ENCODE measurements at regions not wholly inside any gene's neighbourhood (a gene's known extent, or its start where the extent isn't known, plus 50 kb on each side); places are given as distances from the start of the nearest gene placed in this dataset.

GRCh38 chr13:67318860-67319259, 88.7 kb upstream of the PCDH9 start:
- H3K4me1 ChIP-seq = no peaks in the 10 kb centered on the region
- intact Hi-C loops (cut with DNase I) = no loop called here
- no peak for TF ChIP-seq POLR2A (IDR thresholded peaks at IDR 0.05)
- no peak for TF ChIP-seq EP300 (IDR thresholded peaks at IDR 0.05)
- no peak for TF ChIP-seq POLR2AphosphoS5 (IDR thresholded peaks at IDR 0.05)
- no peak for TF ChIP-seq CTCF (IDR thresholded peaks at IDR 0.05)

GRCh38 chr13:67318398-67318797, 88.3 kb upstream of the PCDH9 start:
- no peak for DNase-seq
- Histone ChIP-seq H3K36me3 (no peaks in the 10 kb centered on the region), H3K27me3 (no peaks in the 10 kb centered on the region), H3K27ac (no peak overlapping the region), H3K4me3 (no peak overlapping the region), H3K4me1 (no peaks in the 10 kb centered on the region), H3K9me3 (no peaks in the 10 kb centered on the region)
- intact Hi-C loops (cut with DNase I) = no loop called here
- TF ChIP-seq EP300 (IDR thresholded peaks at IDR 0.05) (no peak), CTCF (IDR thresholded peaks at IDR 0.05) (no peak), POLR2A (IDR thresholded peaks at IDR 0.05) (no peak), POLR2AphosphoS5 (IDR thresholded peaks at IDR 0.05) (no peak)

More at GRCh38 chr13:67318860-67319259, 88.7 kb upstream of the PCDH9 start:
- no peaks in the 10 kb centered on the region for H3K27me3 ChIP-seq
- no peak overlapping the region for H3K27ac ChIP-seq
- H3K4me3 ChIP-seq = no peak overlapping the region
- DNase-seq = no peak
- H3K36me3 ChIP-seq = no peaks in the 10 kb centered on the region
- H3K9me3 ChIP-seq = no peaks in the 10 kb centered on the region

- no peak for DNase-seq
- H3K4me3 ChIP-seq = no peak overlapping the region
- intact Hi-C loops (cut with DNase I) = no loop called here
- 83 to 89% methylated on average over 3 of the region's 3 CpGs for WGBS, 2 donors
- no peak overlapping the region for H3K27ac ChIP-seq
- H3K4me1 ChIP-seq = no peaks in the 10 kb centered on the region
- no peaks in the 10 kb centered on the region for H3K36me3 ChIP-seq
- H3K9me3 ChIP-seq = no peaks in the 10 kb centered on the region
- no peaks in the 10 kb centered on the region for H3K27me3 ChIP-seq
- TF ChIP-seq EP300 (IDR thresholded peaks at IDR 0.05) (no peak), CTCF (IDR thresholded peaks at IDR 0.05) (no peak), POLR2A (IDR thresholded peaks at IDR 0.05) (no peak), POLR2AphosphoS5 (IDR thresholded peaks at IDR 0.05) (no peak)
Observed at GRCh38 chr13:67314405-67314804, 84.3 kb upstream of the PCDH9 start.

GRCh38 chr13:67308004-67308772, 78.1 kb upstream of the PCDH9 start:
- WGBS, 2 donors = 75 to 83% methylated on average over 4 of the region's 4 CpGs
- intact Hi-C loops (cut with DNase I) = no loop called here

More at GRCh38 chr13:67308004-67308772, 78.1 kb upstream of the PCDH9 start:
- H3K4me3 ChIP-seq = no peak overlapping the region
- H3K36me3 ChIP-seq = no peaks in the 10 kb centered on the region
- no peak overlapping the region for H3K27ac ChIP-seq
- H3K9me3 ChIP-seq = peaks cover 0 to 2% (median 0%) of the 10 kb centered on the region in 4 donors
- no peaks in the 10 kb centered on the region for H3K4me1 ChIP-seq
- H3K27me3 ChIP-seq = no peaks in the 10 kb centered on the region
- no peak for DNase-seq
- TF ChIP-seq CTCF (IDR thresholded peaks at IDR 0.05) (no peak), POLR2AphosphoS5 (IDR thresholded peaks at IDR 0.05) (no peak), EP300 (IDR thresholded peaks at IDR 0.05) (no peak), POLR2A (IDR thresholded peaks at IDR 0.05) (no peak)

Data from sigmoid colon (tissue), 6 donors.